Progenitor cell of endocrine pancreas (in vitro differentiated cells): ENCODE measurements at regions not wholly inside any gene's neighbourhood (a gene's known extent, or its start where the extent isn't known, plus 50 kb on each side); places are given as distances from the start of the nearest gene placed in this dataset.
"Not testable (repeated sequence)": the region's sequence is repeated elsewhere in the genome, so short reads cannot be mapped to it uniquely, and the experiment has no call there.

Source experiments
- DNase-seq: peaks from one replicate; pipeline ENCODE4 v3.0.0; 2021; ENCODE audit warnings: low spot score; ENCODE audit not compliant: unreplicated experiment
- H3K27ac Mint-ChIP-seq: 2 replicates; pipeline ENCODE4 v1.8.0; 2021; ENCODE audit warnings: mild to moderate bottlenecking, moderate library complexity, mixed read lengths
- H3K27me3 Mint-ChIP-seq: 2 replicates; pipeline ENCODE4 v1.8.0; 2021; ENCODE audit warnings: mixed read lengths
- H3K36me3 Mint-ChIP-seq: 2 replicates; pipeline ENCODE4 v1.8.0; 2022; ENCODE audit warnings: mixed read lengths; ENCODE audit not compliant: insufficient read depth
- H3K4me1 Mint-ChIP-seq: 2 replicates; pipeline ENCODE4 v1.8.0; 2021; ENCODE audit warnings: low read depth, mixed read lengths
- H3K4me3 Mint-ChIP-seq: 2 replicates; pipeline ENCODE4 v1.8.0; 2021; ENCODE audit warnings: low read depth, mild to moderate bottlenecking, moderate library complexity, mixed read lengths
- H3K9me3 Mint-ChIP-seq: 2 replicates; pipeline ENCODE4 v1.8.0; 2021; ENCODE audit warnings: low read depth, mixed read lengths
- TF ChIP-seq, protein P1 (sequence below): fragments of 200-600 bp; sonication (generic); IDR thresholded peaks from one replicate; pipeline ENCODE4 v1.5.0; 2021; ENCODE audit warnings: antibody characterized with exemption, mild to moderate bottlenecking; ENCODE audit not compliant: unreplicated experiment

DNA sequence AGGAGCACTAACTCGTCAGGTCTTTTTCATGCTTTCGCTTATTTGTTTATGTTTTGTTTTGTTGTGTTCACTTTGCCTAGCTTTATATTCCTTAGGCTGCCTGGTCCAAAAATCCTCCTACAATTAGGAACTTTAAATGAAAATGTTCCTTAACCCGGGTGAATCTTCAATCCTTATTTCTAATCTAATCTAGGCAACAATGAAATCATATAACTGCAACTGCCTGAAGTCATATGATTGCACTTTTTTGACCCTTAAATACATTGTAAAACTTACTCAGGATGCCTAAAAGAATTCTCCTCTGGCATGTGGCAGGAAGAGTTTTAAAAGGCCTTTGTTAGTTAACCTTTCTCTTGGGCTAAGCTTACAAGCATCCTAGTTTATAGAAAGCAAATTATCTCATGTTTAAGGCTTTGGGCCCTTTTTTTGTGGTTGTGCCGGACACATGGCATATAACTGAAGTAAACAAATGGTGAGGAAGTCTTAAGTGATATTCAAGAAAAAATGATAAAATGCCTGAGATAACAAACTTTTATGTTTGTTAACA lies 279.4 kb downstream of the FAT4 start:
- Mint-ChIP-seq H3K9me3 (peaks cover 4% of the 10 kb centered on the region), H3K27ac (no peak overlapping the region), H3K4me3 (no peak overlapping the region), H3K36me3 (no peaks in the 10 kb centered on the region), H3K27me3 (no peaks in the 10 kb centered on the region), H3K4me1 (peaks cover 12% of the 10 kb centered on the region)
- no peak for DNase-seq
- TF ChIP-seq, protein P1, sequence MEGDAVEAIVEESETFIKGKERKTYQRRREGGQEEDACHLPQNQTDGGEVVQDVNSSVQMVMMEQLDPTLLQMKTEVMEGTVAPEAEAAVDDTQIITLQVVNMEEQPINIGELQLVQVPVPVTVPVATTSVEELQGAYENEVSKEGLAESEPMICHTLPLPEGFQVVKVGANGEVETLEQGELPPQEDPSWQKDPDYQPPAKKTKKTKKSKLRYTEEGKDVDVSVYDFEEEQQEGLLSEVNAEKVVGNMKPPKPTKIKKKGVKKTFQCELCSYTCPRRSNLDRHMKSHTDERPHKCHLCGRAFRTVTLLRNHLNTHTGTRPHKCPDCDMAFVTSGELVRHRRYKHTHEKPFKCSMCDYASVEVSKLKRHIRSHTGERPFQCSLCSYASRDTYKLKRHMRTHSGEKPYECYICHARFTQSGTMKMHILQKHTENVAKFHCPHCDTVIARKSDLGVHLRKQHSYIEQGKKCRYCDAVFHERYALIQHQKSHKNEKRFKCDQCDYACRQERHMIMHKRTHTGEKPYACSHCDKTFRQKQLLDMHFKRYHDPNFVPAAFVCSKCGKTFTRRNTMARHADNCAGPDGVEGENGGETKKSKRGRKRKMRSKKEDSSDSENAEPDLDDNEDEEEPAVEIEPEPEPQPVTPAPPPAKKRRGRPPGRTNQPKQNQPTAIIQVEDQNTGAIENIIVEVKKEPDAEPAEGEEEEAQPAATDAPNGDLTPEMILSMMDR, result no peak

DNA sequence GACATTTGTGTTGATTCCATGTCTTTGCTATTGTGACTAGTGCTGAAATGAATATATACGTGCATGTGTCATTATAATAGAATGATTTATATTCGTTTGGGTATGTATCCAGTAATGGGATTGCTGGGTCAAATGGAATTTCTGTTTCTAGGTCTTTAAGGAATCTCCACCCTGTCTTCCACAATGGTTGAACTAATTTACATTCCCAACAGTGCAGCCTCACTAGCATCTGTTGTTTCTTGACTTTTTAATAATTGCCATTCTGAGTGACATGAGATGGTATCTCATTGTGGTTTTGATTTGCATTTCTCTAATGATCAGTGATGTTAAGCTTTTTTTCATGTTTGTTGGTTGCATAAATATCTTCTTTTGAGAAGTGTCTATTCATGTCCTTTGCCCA lies 291.2 kb downstream of the FAT4 start:
- not testable (repeated sequence) for DNase-seq, H3K36me3 Mint-ChIP-seq, H3K4me1 Mint-ChIP-seq, H3K9me3 Mint-ChIP-seq, H3K4me3 Mint-ChIP-seq, H3K27ac Mint-ChIP-seq, H3K27me3 Mint-ChIP-seq

DNA sequence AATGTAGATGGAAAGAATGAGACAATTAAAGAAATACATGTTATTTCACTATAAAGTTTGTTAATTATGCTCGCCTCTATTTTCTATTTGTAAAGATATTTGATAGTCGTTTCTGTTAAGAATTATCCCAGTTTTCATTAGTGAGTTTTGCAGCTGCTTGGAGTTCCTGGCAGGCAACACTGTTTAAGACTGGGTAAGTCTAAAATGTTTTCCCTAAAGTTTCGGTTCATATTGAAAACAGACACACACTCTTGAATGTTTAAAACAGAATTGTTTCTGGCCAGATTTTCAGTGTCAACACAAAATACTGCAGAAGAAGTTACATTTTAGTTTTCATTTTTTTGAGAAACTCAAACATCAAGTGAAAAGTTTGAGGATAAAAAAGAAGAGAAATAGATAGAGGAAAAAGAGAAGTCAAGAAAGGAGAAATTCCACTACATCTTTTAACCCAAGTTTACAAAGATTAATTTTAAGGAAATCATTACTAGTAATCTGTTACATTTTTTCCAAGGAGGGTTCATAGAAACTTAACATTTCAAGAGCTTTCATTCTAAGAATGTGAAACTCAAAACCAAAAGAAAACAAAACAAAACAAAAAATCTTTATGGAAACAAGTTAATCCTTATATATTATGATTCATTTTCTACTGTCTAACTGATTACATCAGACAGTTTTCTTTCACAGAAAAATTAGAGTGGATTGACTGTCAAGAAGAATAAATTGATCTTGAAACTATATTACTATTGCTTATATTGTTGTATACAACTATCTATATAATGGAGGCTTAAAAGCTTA lies 305.5 kb downstream of the FAT4 start:
- TF ChIP-seq, protein P1, result no peak
- Mint-ChIP-seq H3K4me3 (no peak overlapping the region), H3K4me1 (no peaks in the 10 kb centered on the region), H3K36me3 (no peaks in the 10 kb centered on the region), H3K9me3 (no peaks in the 10 kb centered on the region), H3K27ac (no peak overlapping the region), H3K27me3 (no peaks in the 10 kb centered on the region)
- DNase-seq, result no peak

DNA sequence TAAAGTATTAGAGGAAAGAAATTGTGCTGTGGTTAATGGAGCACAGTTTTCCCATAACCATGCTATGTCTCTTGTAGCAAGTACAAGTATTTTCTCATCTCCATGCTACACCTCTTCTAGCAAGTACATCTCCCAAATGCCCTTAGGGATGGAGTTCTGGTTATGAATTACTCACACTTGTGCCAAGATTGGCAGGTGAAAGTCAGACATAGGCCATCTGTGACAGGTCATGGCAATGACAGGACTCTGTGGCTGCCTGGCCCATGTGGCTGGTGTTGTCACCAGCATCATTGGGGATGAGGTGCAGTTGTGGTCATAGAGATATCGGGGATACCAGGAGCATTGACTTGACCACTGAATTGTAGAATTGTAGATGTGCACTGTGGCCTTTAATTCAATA lies 310.2 kb downstream of the FAT4 start:
- Mint-ChIP-seq H3K27ac (no peak overlapping the region), H3K4me1 (no peaks in the 10 kb centered on the region), H3K27me3 (no peaks in the 10 kb centered on the region), H3K36me3 (no peaks in the 10 kb centered on the region), H3K4me3 (no peak overlapping the region), H3K9me3 (no peaks in the 10 kb centered on the region)
- TF ChIP-seq, protein P1, result no peak
- DNase-seq, result no peak

DNA sequence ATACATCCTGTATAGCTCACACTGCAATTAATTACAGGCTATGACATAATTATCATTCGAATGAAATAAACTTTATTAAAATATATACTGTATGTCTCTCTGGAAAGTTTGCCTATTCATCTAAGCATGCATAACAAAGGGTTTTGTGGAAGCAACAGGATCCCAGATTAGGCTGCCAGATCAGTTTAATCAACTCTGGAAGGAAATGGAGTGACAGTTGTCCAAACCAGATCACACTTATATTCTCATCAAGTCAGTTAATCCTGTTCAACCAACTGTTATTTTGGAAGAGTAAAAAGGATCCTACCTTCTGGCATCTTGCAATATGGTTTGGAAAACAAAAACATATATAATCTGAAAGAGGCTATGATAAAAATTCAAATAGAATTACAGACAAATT lies 312.2 kb downstream of the FAT4 start:
- no peak for DNase-seq
- Mint-ChIP-seq H3K4me1 (no peaks in the 10 kb centered on the region), H3K27me3 (no peaks in the 10 kb centered on the region), H3K27ac (no peak overlapping the region), H3K36me3 (no peaks in the 10 kb centered on the region), H3K4me3 (no peak overlapping the region), H3K9me3 (no peaks in the 10 kb centered on the region)
- TF ChIP-seq, protein P1, result no peak

DNA sequence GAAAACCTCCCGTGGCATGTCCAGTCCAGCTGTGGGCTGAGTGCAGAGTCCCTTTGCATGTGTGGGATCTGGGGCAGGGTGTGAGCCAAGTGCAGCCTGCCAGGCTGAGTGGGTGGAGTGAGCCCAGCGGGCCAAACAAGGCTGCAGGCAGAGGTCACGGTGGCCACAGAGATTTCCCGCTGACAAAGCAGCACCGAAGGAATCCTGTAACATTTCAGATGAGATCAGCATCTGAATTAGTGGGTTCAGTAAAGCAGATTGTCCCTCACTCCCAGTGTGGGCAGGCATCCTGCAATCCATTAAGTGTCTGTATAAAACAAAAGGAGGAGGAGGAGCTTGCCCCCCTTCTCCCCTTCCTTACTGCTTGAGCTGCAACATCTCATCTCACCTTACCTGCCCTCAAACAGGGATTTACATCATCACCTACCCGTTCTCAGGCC lies 324.4 kb downstream of the FAT4 start:
- H3K27ac Mint-ChIP-seq, result no peak overlapping the region
- no peaks in the 10 kb centered on the region for H3K36me3 Mint-ChIP-seq
- peaks cover 6% of the 10 kb centered on the region for H3K27me3 Mint-ChIP-seq
- TF ChIP-seq, protein P1, result no peak
- DNase-seq, result no peak
- peaks cover 6% of the 10 kb centered on the region for H3K4me1 Mint-ChIP-seq
- H3K4me3 Mint-ChIP-seq, result no peak overlapping the region
- H3K9me3 Mint-ChIP-seq, result no peaks in the 10 kb centered on the region
